ENCODE measurements at regions not wholly inside any gene's neighbourhood (a gene's known extent, or its start where the extent isn't known, plus 50 kb on each side); places are given as distances from the start of the nearest gene placed in this dataset.

DNA sequence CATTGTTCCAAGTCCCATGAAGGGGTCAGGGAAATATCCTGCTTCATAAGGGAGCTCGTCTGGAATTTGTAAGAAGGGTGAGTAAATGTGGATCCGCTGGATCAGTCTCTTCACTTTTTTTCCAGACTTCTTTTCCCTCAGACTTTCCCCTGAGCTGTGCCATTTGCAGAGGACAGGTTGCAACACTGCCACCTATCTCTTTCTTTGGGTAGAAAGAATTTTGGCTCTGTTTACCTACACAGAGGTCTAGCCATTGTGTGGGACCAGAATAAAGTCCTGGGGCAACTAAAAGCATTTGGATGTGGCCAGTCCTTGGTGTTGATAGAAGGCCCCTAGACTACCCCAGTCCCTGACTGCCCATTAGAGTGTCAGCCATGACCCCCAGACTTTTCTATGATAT is 1146.7 kb upstream of the PRMT6 start:
- TF ChIP-seq CTCF (IDR thresholded peaks at IDR 0.05; ENCODE audit: low read depth, low read length, missing input control) (no peak), RAD21 (IDR thresholded peaks at IDR 0.05) (no peak), SP1 (IDR thresholded peaks at IDR 0.05) (no peak), NR2F2 (IDR thresholded peaks at IDR 0.05) (no peak), YY1 (IDR thresholded peaks at IDR 0.05) (no peak)
- TF ChIP-seq, protein P1, sequence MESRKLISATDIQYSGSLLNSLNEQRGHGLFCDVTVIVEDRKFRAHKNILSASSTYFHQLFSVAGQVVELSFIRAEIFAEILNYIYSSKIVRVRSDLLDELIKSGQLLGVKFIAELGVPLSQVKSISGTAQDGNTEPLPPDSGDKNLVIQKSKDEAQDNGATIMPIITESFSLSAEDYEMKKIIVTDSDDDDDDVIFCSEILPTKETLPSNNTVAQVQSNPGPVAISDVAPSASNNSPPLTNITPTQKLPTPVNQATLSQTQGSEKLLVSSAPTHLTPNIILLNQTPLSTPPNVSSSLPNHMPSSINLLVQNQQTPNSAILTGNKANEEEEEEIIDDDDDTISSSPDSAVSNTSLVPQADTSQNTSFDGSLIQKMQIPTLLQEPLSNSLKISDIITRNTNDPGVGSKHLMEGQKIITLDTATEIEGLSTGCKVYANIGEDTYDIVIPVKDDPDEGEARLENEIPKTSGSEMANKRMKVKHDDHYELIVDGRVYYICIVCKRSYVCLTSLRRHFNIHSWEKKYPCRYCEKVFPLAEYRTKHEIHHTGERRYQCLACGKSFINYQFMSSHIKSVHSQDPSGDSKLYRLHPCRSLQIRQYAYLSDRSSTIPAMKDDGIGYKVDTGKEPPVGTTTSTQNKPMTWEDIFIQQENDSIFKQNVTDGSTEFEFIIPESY (IDR thresholded peaks at IDR 0.05): no peak
- TF ChIP-seq, protein P2, sequence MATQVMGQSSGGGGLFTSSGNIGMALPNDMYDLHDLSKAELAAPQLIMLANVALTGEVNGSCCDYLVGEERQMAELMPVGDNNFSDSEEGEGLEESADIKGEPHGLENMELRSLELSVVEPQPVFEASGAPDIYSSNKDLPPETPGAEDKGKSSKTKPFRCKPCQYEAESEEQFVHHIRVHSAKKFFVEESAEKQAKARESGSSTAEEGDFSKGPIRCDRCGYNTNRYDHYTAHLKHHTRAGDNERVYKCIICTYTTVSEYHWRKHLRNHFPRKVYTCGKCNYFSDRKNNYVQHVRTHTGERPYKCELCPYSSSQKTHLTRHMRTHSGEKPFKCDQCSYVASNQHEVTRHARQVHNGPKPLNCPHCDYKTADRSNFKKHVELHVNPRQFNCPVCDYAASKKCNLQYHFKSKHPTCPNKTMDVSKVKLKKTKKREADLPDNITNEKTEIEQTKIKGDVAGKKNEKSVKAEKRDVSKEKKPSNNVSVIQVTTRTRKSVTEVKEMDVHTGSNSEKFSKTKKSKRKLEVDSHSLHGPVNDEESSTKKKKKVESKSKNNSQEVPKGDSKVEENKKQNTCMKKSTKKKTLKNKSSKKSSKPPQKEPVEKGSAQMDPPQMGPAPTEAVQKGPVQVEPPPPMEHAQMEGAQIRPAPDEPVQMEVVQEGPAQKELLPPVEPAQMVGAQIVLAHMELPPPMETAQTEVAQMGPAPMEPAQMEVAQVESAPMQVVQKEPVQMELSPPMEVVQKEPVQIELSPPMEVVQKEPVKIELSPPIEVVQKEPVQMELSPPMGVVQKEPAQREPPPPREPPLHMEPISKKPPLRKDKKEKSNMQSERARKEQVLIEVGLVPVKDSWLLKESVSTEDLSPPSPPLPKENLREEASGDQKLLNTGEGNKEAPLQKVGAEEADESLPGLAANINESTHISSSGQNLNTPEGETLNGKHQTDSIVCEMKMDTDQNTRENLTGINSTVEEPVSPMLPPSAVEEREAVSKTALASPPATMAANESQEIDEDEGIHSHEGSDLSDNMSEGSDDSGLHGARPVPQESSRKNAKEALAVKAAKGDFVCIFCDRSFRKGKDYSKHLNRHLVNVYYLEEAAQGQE (IDR thresholded peaks at IDR 0.05): no peak
- TF ChIP-seq, protein P3, sequence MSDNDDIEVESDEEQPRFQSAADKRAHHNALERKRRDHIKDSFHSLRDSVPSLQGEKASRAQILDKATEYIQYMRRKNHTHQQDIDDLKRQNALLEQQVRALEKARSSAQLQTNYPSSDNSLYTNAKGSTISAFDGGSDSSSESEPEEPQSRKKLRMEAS (IDR thresholded peaks at IDR 0.05): no peak

All from liver (tissue), 3 donors.